ENCODE measurements at regions not wholly inside any gene's neighbourhood (a gene's known extent, or its start where the extent isn't known, plus 50 kb on each side); places are given as distances from the start of the nearest gene placed in this dataset.
A peak's percentile ranks its signal among the peaks of the same experiment; 100 is the strongest.

DNA sequence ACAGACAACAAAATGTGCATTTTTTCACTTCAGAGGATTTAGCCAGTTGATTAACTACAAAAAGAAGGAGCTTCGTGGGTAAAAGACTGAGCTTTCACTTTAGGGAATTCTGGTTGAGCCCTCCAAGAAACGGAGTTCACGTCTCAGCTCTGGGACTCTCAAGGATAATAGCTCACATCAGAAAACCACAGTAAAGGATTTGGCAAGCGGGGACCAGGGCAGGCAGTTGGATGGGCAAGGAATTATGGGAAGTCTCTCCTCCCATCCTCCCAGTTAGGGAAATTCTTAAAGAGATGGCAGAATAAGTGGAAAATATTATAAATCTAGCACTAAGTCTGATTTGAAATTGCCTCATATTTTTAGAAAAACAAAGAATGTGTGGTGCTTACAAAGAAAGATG lies 188.3 kb upstream of the EOMES start:
- Histone ChIP-seq H3K79me1 (ENCODE audit: low read depth, low read length) (no peaks in the 10 kb centered on the region), H4K8ac (ENCODE audit: low read depth, low read length) (no peak overlapping the region), H3K4ac (ENCODE audit: low read length) (no peak overlapping the region), H3K36me3 (replicated peaks in 1 of 2; ENCODE audit: control insufficient read depth in 2 of 2, insufficient read depth in 2 of 2, low read length in 2 of 2) (no peaks in the 10 kb centered on the region), H4K91ac (ENCODE audit: low read depth, low read length, poor library complexity) (no peak overlapping the region), H2BK12ac (ENCODE audit: low read length) (no peak overlapping the region), H2BK120ac (ENCODE audit: low read depth, low read length) (no peak overlapping the region), H3K27me3 (ENCODE audit: control insufficient read depth in 3 of 3, insufficient read depth in 3 of 3, low read depth in 1 of 3, low read length in 3 of 3) (no peaks in the 10 kb centered on the region), H2AFZ (ENCODE audit: low read length) (no peak overlapping the region), H3K18ac (ENCODE audit: low read length) (no peak overlapping the region), H3K4me2 (ENCODE audit: insufficient read depth, low read length, poor library complexity, severe bottlenecking) (no peak overlapping the region), H3K4me3 (ENCODE audit: low read length in 2 of 2) (no peak overlapping the region), H2BK15ac (ENCODE audit: low read length) (no peak overlapping the region), H3K9ac (ENCODE audit: low read depth, low read length, poor library complexity) (no peak overlapping the region), H2AK5ac (ENCODE audit: low read depth, low read length) (no peak overlapping the region), H3K14ac (ENCODE audit: low read length) (no peak overlapping the region), H3K4me1 (ENCODE audit: control insufficient read depth in 2 of 2, insufficient read depth in 1 of 2, low read depth in 1 of 2, low read length in 2 of 2) (no peaks in the 10 kb centered on the region), H3K23ac (ENCODE audit: low read depth, low read length, poor library complexity) (no peak overlapping the region), H2BK5ac (ENCODE audit: low read length) (no peak overlapping the region), H3K27ac (replicated peaks; ENCODE audit: low read length) (no peak overlapping the region), H3K9me3 (replicated peaks in 1 of 2; ENCODE audit: control insufficient read depth in 2 of 2, insufficient read depth in 1 of 2, low read depth in 1 of 2, low read length in 2 of 2) (no peaks in the 10 kb centered on the region)
- DNase-seq (ENCODE audit: low spot score) = no peak
- no CpG with 5 or more reads among the region's 4 CpGs for WGBS, 2 donors (ENCODE audit: extremely low coverage in 2 of 2, insufficient read length in 2 of 2, insufficient replicate concordance in 1 of 2)

DNA sequence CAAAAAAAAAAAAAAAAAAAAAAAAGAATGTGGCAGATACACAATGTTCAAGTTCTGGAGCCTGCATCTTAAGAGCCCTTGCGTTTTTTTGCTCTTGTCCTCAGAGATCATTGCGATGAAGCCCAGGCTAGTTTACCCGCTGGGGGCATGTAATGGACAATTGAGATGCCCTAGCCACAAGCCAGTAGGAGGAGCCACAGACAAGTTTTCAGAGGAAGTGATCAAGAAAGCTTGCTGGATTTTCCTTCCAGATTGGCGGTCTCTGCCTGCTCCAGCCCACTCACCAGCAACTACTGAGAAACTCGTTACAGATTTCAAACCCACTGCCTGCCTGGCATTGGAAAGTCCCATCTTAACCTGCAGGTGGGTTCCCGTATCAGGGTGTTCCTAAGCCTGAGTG lies 192.1 kb upstream of the EOMES start:
- Histone ChIP-seq H3K9ac (ENCODE audit: low read depth, low read length, poor library complexity) (no peak overlapping the region), H2BK5ac (ENCODE audit: low read length) (no peak overlapping the region), H3K18ac (ENCODE audit: low read length) (no peak overlapping the region), H2BK120ac (ENCODE audit: low read depth, low read length) (no peak overlapping the region), H3K4ac (ENCODE audit: low read length) (no peak overlapping the region), H2BK12ac (ENCODE audit: low read length) (no peak overlapping the region), H3K36me3 (replicated peaks in 1 of 2; ENCODE audit: control insufficient read depth in 2 of 2, insufficient read depth in 2 of 2, low read length in 2 of 2) (no peaks in the 10 kb centered on the region), H3K9me3 (replicated peaks in 1 of 2; ENCODE audit: control insufficient read depth in 2 of 2, insufficient read depth in 1 of 2, low read depth in 1 of 2, low read length in 2 of 2) (no peaks in the 10 kb centered on the region), H2AK5ac (ENCODE audit: low read depth, low read length) (no peak overlapping the region), H3K27ac (replicated peaks; ENCODE audit: low read length) (no peak overlapping the region), H4K8ac (ENCODE audit: low read depth, low read length) (no peak overlapping the region), H3K23ac (ENCODE audit: low read depth, low read length, poor library complexity) (no peak overlapping the region), H3K14ac (ENCODE audit: low read length) (no peak overlapping the region), H3K4me2 (ENCODE audit: insufficient read depth, low read length, poor library complexity, severe bottlenecking) (no peak overlapping the region), H2AFZ (ENCODE audit: low read length) (no peak overlapping the region), H3K27me3 (ENCODE audit: control insufficient read depth in 3 of 3, insufficient read depth in 3 of 3, low read depth in 1 of 3, low read length in 3 of 3) (no peaks in the 10 kb centered on the region), H2BK15ac (ENCODE audit: low read length) (no peak overlapping the region), H3K4me1 (ENCODE audit: control insufficient read depth in 2 of 2, insufficient read depth in 1 of 2, low read depth in 1 of 2, low read length in 2 of 2) (no peaks in the 10 kb centered on the region), H4K91ac (ENCODE audit: low read depth, low read length, poor library complexity) (no peak overlapping the region), H3K79me1 (ENCODE audit: low read depth, low read length) (no peaks in the 10 kb centered on the region), H3K4me3 (ENCODE audit: low read length in 2 of 2) (no peak overlapping the region)
- DNase-seq (ENCODE audit: low spot score) = peak; percentile 2
- WGBS, 2 donors (ENCODE audit: extremely low coverage in 2 of 2, insufficient read length in 2 of 2, insufficient replicate concordance in 1 of 2) = no CpG with 5 or more reads among the region's 6 CpGs

DNA sequence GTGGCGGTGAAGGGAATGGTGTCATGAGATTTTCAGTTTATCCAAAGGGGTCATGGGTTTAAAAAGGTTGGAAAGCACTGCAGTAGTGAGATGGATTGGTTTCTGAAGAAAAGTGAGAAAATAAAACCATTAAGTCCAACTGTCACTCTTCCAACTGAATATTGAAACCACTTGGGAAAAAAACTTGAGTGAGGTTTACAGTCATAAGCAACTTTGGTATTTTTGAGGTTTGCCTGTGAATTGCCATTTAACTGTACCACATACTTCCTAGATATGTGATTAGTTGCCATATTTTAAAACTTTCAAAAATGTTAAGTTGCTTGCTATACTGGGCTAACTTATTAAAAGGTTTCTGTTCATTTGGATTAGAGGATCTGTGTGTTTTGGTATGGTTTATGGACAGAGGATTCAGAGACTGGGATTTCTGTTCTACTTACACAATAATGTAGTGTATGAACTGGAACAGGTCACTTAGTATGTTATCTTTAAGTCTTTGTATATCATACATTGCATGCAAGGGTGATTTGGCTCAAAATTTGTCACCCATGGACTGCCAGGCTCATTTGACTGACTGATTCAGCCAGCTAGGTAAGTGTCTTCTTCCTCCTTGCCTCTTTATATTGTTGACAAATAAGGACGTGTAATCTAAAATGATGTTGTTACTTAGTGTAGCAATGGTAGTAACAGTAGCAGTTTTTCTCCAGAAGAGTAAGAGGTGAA lies 201.4 kb upstream of the EOMES start:
- Histone ChIP-seq H4K8ac (ENCODE audit: low read depth, low read length) (no peak overlapping the region), H3K18ac (ENCODE audit: low read length) (no peak overlapping the region), H3K79me1 (ENCODE audit: low read depth, low read length) (no peaks in the 10 kb centered on the region), H3K9ac (ENCODE audit: low read depth, low read length, poor library complexity) (no peak overlapping the region), H3K4me2 (ENCODE audit: insufficient read depth, low read length, poor library complexity, severe bottlenecking) (no peak overlapping the region), H2BK12ac (ENCODE audit: low read length) (no peak overlapping the region), H3K36me3 (replicated peaks in 1 of 2; ENCODE audit: control insufficient read depth in 2 of 2, insufficient read depth in 2 of 2, low read length in 2 of 2) (no peaks in the 10 kb centered on the region), H3K14ac (ENCODE audit: low read length) (no peak overlapping the region), H3K27me3 (ENCODE audit: control insufficient read depth in 3 of 3, insufficient read depth in 3 of 3, low read depth in 1 of 3, low read length in 3 of 3) (no peaks in the 10 kb centered on the region), H3K23ac (ENCODE audit: low read depth, low read length, poor library complexity) (no peak overlapping the region), H2BK15ac (ENCODE audit: low read length) (no peak overlapping the region), H4K91ac (ENCODE audit: low read depth, low read length, poor library complexity) (no peak overlapping the region), H2BK120ac (ENCODE audit: low read depth, low read length) (no peak overlapping the region), H2AFZ (ENCODE audit: low read length) (no peak overlapping the region), H3K4me1 (ENCODE audit: control insufficient read depth in 2 of 2, insufficient read depth in 1 of 2, low read depth in 1 of 2, low read length in 2 of 2) (no peaks in the 10 kb centered on the region), H3K9me3 (replicated peaks in 1 of 2; ENCODE audit: control insufficient read depth in 2 of 2, insufficient read depth in 1 of 2, low read depth in 1 of 2, low read length in 2 of 2) (no peaks in the 10 kb centered on the region), H3K4ac (ENCODE audit: low read length) (no peak overlapping the region), H2AK5ac (ENCODE audit: low read depth, low read length) (no peak overlapping the region), H2BK5ac (ENCODE audit: low read length) (no peak overlapping the region), H3K4me3 (ENCODE audit: low read length in 2 of 2) (no peak overlapping the region), H3K27ac (replicated peaks; ENCODE audit: low read length) (no peak overlapping the region)
- no CpG with 5 or more reads among the region's 2 CpGs for WGBS, 2 donors (ENCODE audit: extremely low coverage in 2 of 2, insufficient read length in 2 of 2, insufficient replicate concordance in 1 of 2)
- no peak for DNase-seq (ENCODE audit: low spot score)

DNA sequence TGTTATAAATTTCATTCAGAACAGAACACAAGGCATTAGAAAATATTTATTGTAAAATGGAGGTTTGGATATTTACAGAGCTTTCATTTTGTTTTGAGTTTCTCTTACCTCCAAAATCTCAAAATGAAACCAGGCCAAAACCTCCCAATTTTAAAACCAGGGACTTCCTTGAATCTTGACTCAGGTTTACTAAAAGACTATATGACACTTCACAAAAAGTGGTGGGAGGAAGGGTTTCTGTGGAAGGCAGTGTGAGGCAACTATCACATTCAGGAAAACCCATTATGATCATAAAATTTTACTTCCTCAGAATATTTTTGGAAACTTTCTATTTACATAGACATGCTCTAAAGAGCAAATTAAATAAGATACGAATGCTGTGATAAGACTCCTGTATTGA lies 205.8 kb upstream of the EOMES start:
- Histone ChIP-seq H3K27me3 (ENCODE audit: control insufficient read depth in 3 of 3, insufficient read depth in 3 of 3, low read depth in 1 of 3, low read length in 3 of 3) (no peaks in the 10 kb centered on the region), H2AFZ (ENCODE audit: low read length) (no peak overlapping the region), H3K79me1 (ENCODE audit: low read depth, low read length) (no peaks in the 10 kb centered on the region), H3K23ac (ENCODE audit: low read depth, low read length, poor library complexity) (no peak overlapping the region), H3K27ac (replicated peaks; ENCODE audit: low read length) (no peak overlapping the region), H4K8ac (ENCODE audit: low read depth, low read length) (no peak overlapping the region), H2AK5ac (ENCODE audit: low read depth, low read length) (no peak overlapping the region), H2BK120ac (ENCODE audit: low read depth, low read length) (no peak overlapping the region), H2BK5ac (ENCODE audit: low read length) (no peak overlapping the region), H3K14ac (ENCODE audit: low read length) (no peak overlapping the region), H3K4me3 (ENCODE audit: low read length in 2 of 2) (no peak overlapping the region), H2BK12ac (ENCODE audit: low read length) (no peak overlapping the region), H3K9ac (ENCODE audit: low read depth, low read length, poor library complexity) (no peak overlapping the region), H3K9me3 (replicated peaks in 1 of 2; ENCODE audit: control insufficient read depth in 2 of 2, insufficient read depth in 1 of 2, low read depth in 1 of 2, low read length in 2 of 2) (no peaks in the 10 kb centered on the region), H3K36me3 (replicated peaks in 1 of 2; ENCODE audit: control insufficient read depth in 2 of 2, insufficient read depth in 2 of 2, low read length in 2 of 2) (no peaks in the 10 kb centered on the region), H3K4me2 (ENCODE audit: insufficient read depth, low read length, poor library complexity, severe bottlenecking) (no peak overlapping the region), H3K18ac (ENCODE audit: low read length) (no peak overlapping the region), H3K4me1 (ENCODE audit: control insufficient read depth in 2 of 2, insufficient read depth in 1 of 2, low read depth in 1 of 2, low read length in 2 of 2) (no peaks in the 10 kb centered on the region), H3K4ac (ENCODE audit: low read length) (no peak overlapping the region), H4K91ac (ENCODE audit: low read depth, low read length, poor library complexity) (no peak overlapping the region), H2BK15ac (ENCODE audit: low read length) (no peak overlapping the region)
- no peak for DNase-seq (ENCODE audit: low spot score)
- WGBS, 2 donors (ENCODE audit: extremely low coverage in 2 of 2, insufficient read length in 2 of 2, insufficient replicate concordance in 1 of 2) = no CpG with 5 or more reads among the region's 1 CpG
